Mesenchymal stem cell (in vitro differentiated cells and primary cell): ENCODE measurements at regions not wholly inside any gene's neighbourhood (a gene's known extent, or its start where the extent isn't known, plus 50 kb on each side); places are given as distances from the start of the nearest gene placed in this dataset.

Source experiments
- DNase-seq: peaks from one replicate; pipeline ENCODE4 v3.0.0-alpha.2; 2013
- H2AFZ ChIP-seq: one replicate; pipeline ENCODE4 v1.6.1; 2013; ENCODE audit warnings: low read depth, mild to moderate bottlenecking, control low read depth, inconsistent platforms, low read length, moderate library complexity
- H2AK5ac ChIP-seq: 2 replicates; pipeline ENCODE4 v1.6.1; 2013; ENCODE audit warnings: low read length, moderate library complexity, mild to moderate bottlenecking, inconsistent platforms; ENCODE audit not compliant: severe bottlenecking
- H2BK120ac ChIP-seq: one replicate; pipeline ENCODE4 v1.6.1; 2013; ENCODE audit warnings: low read depth, mild to moderate bottlenecking, inconsistent platforms, low read length, moderate library complexity
- H2BK12ac ChIP-seq, 2 experiments: one replicate each; pipeline ENCODE4 v1.6.1; 2013; ENCODE audit warnings: inconsistent platforms in 2 of 2, low read length in 2 of 2, mild to moderate bottlenecking in 2 of 2, moderate library complexity in 2 of 2, control low read depth in 1 of 2
- H2BK15ac ChIP-seq: one replicate; pipeline ENCODE4 v1.6.1; 2013; ENCODE audit warnings: mild to moderate bottlenecking, low read depth, inconsistent platforms; ENCODE audit not compliant: poor library complexity, severe bottlenecking
- H2BK5ac ChIP-seq: 2 replicates; pipeline ENCODE4 v1.6.1; 2013; ENCODE audit warnings: low read depth, mild to moderate bottlenecking, low read length, control low read depth, inconsistent platforms; ENCODE audit not compliant: poor library complexity, severe bottlenecking
- H3K14ac ChIP-seq, 2 experiments: one replicate each; pipeline ENCODE4 v1.6.1; 2013; ENCODE audit warnings: inconsistent platforms in 2 of 2, low read length in 2 of 2, control low read depth in 1 of 2, mild to moderate bottlenecking in 1 of 2, moderate library complexity in 1 of 2
- H3K18ac ChIP-seq, 2 experiments: one replicate each; pipeline ENCODE4 v1.6.1; 2013; ENCODE audit warnings: inconsistent platforms in 2 of 2, low read length in 2 of 2, control low read depth in 1 of 2, low read depth in 1 of 2, mild to moderate bottlenecking in 1 of 2
- H3K23ac ChIP-seq, 2 experiments: one replicate each; pipeline ENCODE4 v1.6.1; 2013; ENCODE audit warnings: inconsistent platforms in 2 of 2, low read length in 2 of 2, mild to moderate bottlenecking in 2 of 2, moderate library complexity in 2 of 2, control low read depth in 1 of 2
- H3K27ac ChIP-seq: 2 replicates; pipeline ENCODE4 v1.5.1; 2013; ENCODE audit warnings: mild to moderate bottlenecking, moderate library complexity, low read length, control low read depth, inconsistent platforms; ENCODE audit not compliant: poor library complexity, severe bottlenecking
- H3K27me3 ChIP-seq, 2 experiments: 2 replicates each; pipeline versions ENCODE4 v1.6.1 to v1.7.0; 2013; ENCODE audit warnings: low read length in 2 of 2, mild to moderate bottlenecking in 2 of 2, moderate library complexity in 2 of 2, control low read depth in 1 of 2, inconsistent platforms in 1 of 2; ENCODE audit not compliant: control insufficient read depth in 1 of 2, insufficient read depth in 1 of 2
- H3K36me3 ChIP-seq, 2 experiments: 2 replicates each; pipeline versions ENCODE4 v1.6.1 to v1.7.0; 2013; ENCODE audit warnings: low read length in 2 of 2, control low read depth in 1 of 2, inconsistent platforms in 1 of 2, low read depth in 1 of 2, mild to moderate bottlenecking in 1 of 2; ENCODE audit not compliant: insufficient read depth in 2 of 2, control insufficient read depth in 1 of 2
- H3K4ac ChIP-seq, 2 experiments: one replicate each; pipeline ENCODE4 v1.6.1; 2013; ENCODE audit warnings: inconsistent platforms in 2 of 2, low read length in 2 of 2, mild to moderate bottlenecking in 2 of 2, moderate library complexity in 2 of 2, control low read depth in 1 of 2, low read depth in 1 of 2
- H3K4me1 ChIP-seq: 2 replicates; pipeline ENCODE4 v1.6.1; 2013; ENCODE audit warnings: low read depth, low read length, control low read depth; ENCODE audit not compliant: control insufficient read depth, insufficient read depth
- H3K4me2 ChIP-seq: 2 replicates; pipeline ENCODE4 v1.6.1; 2013; ENCODE audit warnings: low read length, mild to moderate bottlenecking, inconsistent platforms; ENCODE audit not compliant: poor library complexity, severe bottlenecking
- H3K4me3 ChIP-seq, 2 experiments: 2 replicates each; pipeline versions ENCODE4 v1.5.1 to v1.7.0; 2013; ENCODE audit warnings: low read length in 2 of 2, mild to moderate bottlenecking in 2 of 2, control low read depth in 1 of 2, low read depth in 1 of 2; ENCODE audit not compliant: insufficient read depth in 1 of 2
- H3K79me1 ChIP-seq: replicated peaks from 2 replicates; pipeline ENCODE4 v1.6.1; 2013; ENCODE audit warnings: mild to moderate bottlenecking, control low read depth, low read length, inconsistent platforms; ENCODE audit not compliant: poor library complexity, severe bottlenecking
- H3K9ac ChIP-seq: 2 replicates; pipeline ENCODE4 v1.7.0; 2013; ENCODE audit warnings: mild to moderate bottlenecking, low read length, moderate library complexity
- H3K9me3 ChIP-seq: 2 replicates; pipeline ENCODE4 v1.7.0; 2013; ENCODE audit warnings: mild to moderate bottlenecking, low read length; ENCODE audit not compliant: control insufficient read depth
- H4K8ac ChIP-seq: one replicate; pipeline ENCODE4 v1.6.1; 2013; ENCODE audit warnings: inconsistent platforms, mild to moderate bottlenecking, low read length, moderate library complexity
- H4K91ac ChIP-seq: one replicate; pipeline ENCODE4 v1.6.1; 2013; ENCODE audit warnings: mild to moderate bottlenecking, low read length, inconsistent platforms
- WGBS: methylation state at CpG from one replicate; pipeline ENCODE4 v1.1.7; 2013; ENCODE audit warnings: mixed read lengths; 5-methylcytosine and 5-hydroxymethylcytosine counted together

DNA sequence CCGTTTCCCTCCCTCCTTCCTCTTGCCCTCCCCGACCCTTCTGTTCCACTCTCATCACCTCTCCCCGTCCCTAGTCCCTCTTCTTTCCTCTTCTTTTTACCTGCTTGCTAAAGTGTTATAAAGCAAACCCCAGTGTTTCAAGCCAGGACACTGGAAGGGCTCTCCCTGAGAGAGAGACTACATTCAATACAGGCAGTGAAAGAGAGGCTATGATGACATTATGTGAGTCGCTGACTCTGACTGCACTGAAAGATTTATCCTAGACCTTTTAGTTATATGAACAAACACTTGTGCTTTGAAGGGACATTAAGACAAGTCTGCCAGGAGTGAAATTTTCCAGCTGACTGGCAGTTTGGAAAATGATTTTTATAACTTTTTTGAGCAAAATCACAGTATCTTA is 155.7 kb downstream of the S1PR1 start:
- no peak overlapping the region for H2AFZ ChIP-seq
- 87% methylated on average over 4 of the region's 4 CpGs for WGBS
- no peak overlapping the region for H3K14ac ChIP-seq

GRCh38 chr1:101394041-101394440 is 157.2 kb downstream of the S1PR1 start:
- H2AK5ac ChIP-seq, result no peak overlapping the region
- H4K8ac ChIP-seq, result no peak overlapping the region
- H3K23ac ChIP-seq, result no peak overlapping the region
- H2BK120ac ChIP-seq, result no peak overlapping the region
- H3K9ac ChIP-seq, result no peak overlapping the region
- no peak overlapping the region for H2BK12ac ChIP-seq
- no peaks in the 10 kb centered on the region for H3K36me3 ChIP-seq
- H4K91ac ChIP-seq, result no peak overlapping the region
- no peaks in the 10 kb centered on the region for H3K79me1 ChIP-seq
- no peak overlapping the region for H3K27ac ChIP-seq
- H3K4me1 ChIP-seq, result no peaks in the 10 kb centered on the region
- H2BK5ac ChIP-seq, result no peak overlapping the region
- H3K9me3 ChIP-seq, result no peaks in the 10 kb centered on the region
- H3K4ac ChIP-seq, result no peak overlapping the region
- no peak overlapping the region for H2BK15ac ChIP-seq
- no peaks in the 10 kb centered on the region for H3K27me3 ChIP-seq
- no peak overlapping the region for H3K4me3 ChIP-seq
- H3K14ac ChIP-seq, result no peak overlapping the region
- WGBS, result 91% methylated on average over 1 of the region's 2 CpGs
- H3K4me2 ChIP-seq, result no peak overlapping the region
- DNase-seq, result no peak
- no peak overlapping the region for H2AFZ ChIP-seq
- no peak overlapping the region for H3K18ac ChIP-seq

More for the DNA sequence above, 155.7 kb downstream of the S1PR1 start:
- Histone ChIP-seq H4K91ac (no peak overlapping the region), H3K9ac (no peak overlapping the region), H3K79me1 (no peaks in the 10 kb centered on the region), H2BK120ac (no peak overlapping the region), H3K18ac (no peak overlapping the region), H3K23ac (no peak overlapping the region), H3K27ac (no peak overlapping the region), H2BK12ac (no peak overlapping the region), H2AK5ac (no peak overlapping the region), H3K4me3 (no peak overlapping the region), H2BK15ac (no peak overlapping the region), H3K27me3 (no peaks in the 10 kb centered on the region), H3K4ac (no peak overlapping the region), H3K9me3 (no peaks in the 10 kb centered on the region), H3K36me3 (no peaks in the 10 kb centered on the region), H2BK5ac (no peak overlapping the region), H3K4me1 (no peaks in the 10 kb centered on the region), H3K4me2 (no peak overlapping the region), H4K8ac (no peak overlapping the region)
- peak; percentile 13 for DNase-seq

- H2BK120ac ChIP-seq, result no peak overlapping the region
- H3K27me3 ChIP-seq, result peaks cover 0 to 5% of the 10 kb centered on the region in 2 experiments
- H4K8ac ChIP-seq, result no peak overlapping the region
- H3K23ac ChIP-seq, result no peak overlapping the region
- no peak overlapping the region for H4K91ac ChIP-seq
- no peaks in the 10 kb centered on the region for H3K36me3 ChIP-seq
- no peak overlapping the region for H3K4ac ChIP-seq
- H3K4me1 ChIP-seq, result no peaks in the 10 kb centered on the region
- H2AK5ac ChIP-seq, result no peak overlapping the region
- H3K9me3 ChIP-seq, result no peaks in the 10 kb centered on the region
- no peak overlapping the region for H3K18ac ChIP-seq
- no peak overlapping the region for H3K27ac ChIP-seq
- no peak overlapping the region for H3K4me3 ChIP-seq
- H2AFZ ChIP-seq, result no peak overlapping the region
- H2BK15ac ChIP-seq, result no peak overlapping the region
- no peak overlapping the region for H3K4me2 ChIP-seq
- no peak overlapping the region for H2BK12ac ChIP-seq
- WGBS, result no CpG with 5 or more reads among the region's 3 CpGs
- no peak for DNase-seq
- H3K9ac ChIP-seq, result no peak overlapping the region
- no peak overlapping the region for H2BK5ac ChIP-seq
- no peaks in the 10 kb centered on the region for H3K79me1 ChIP-seq
- H3K14ac ChIP-seq, result no peak overlapping the region
Measured at GRCh38 chr1:101399222-101399621, 162.4 kb downstream of the S1PR1 start.

DNA sequence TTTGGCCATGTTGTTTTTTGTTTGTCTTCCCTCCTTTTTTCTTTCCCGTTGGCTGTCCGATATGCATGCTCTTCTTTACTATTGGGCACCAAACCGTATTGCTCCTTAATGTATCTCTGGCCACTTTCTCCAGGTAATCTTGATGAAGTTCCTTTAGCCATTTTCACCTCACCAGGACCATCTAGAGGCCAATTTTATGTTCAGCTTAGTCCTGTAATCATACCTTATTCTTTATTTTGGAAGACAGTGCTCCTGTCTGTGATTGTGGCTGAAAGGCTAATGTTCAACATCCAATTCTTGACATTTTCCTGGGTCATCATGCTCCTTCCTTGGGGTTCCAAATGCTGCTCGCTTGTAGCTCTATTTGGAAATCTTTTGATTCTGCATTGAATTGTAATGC is 169.5 kb downstream of the S1PR1 start:
- no peaks in the 10 kb centered on the region for H3K79me1 ChIP-seq
- no peak overlapping the region for H2BK15ac ChIP-seq
- no peak overlapping the region for H2AK5ac ChIP-seq
- H3K9ac ChIP-seq, result no peak overlapping the region
- no peak overlapping the region for H3K4me2 ChIP-seq
- H4K91ac ChIP-seq, result no peak overlapping the region
- no peaks in the 10 kb centered on the region for H3K27me3 ChIP-seq
- no peak for DNase-seq
- H2BK5ac ChIP-seq, result no peak overlapping the region
- no peak overlapping the region for H3K23ac ChIP-seq
- H2AFZ ChIP-seq, result no peak overlapping the region
- H3K4ac ChIP-seq, result no peak overlapping the region
- H2BK120ac ChIP-seq, result no peak overlapping the region
- WGBS, result 98% methylated on average over 3 of the region's 4 CpGs
- H3K14ac ChIP-seq, result no peak overlapping the region
- no peaks in the 10 kb centered on the region for H3K4me1 ChIP-seq
- H3K9me3 ChIP-seq, result no peaks in the 10 kb centered on the region
- no peak overlapping the region for H4K8ac ChIP-seq
- H3K18ac ChIP-seq, result no peak overlapping the region
- no peak overlapping the region for H2BK12ac ChIP-seq
- H3K36me3 ChIP-seq, result no peaks in the 10 kb centered on the region
- H3K4me3 ChIP-seq, result no peak overlapping the region
- H3K27ac ChIP-seq, result no peak overlapping the region
